ENCODE measurements at regions not wholly inside any gene's neighbourhood (a gene's known extent, or its start where the extent isn't known, plus 50 kb on each side); places are given as distances from the start of the nearest gene placed in this dataset.

- TF ChIP-seq POLR2A (IDR thresholded peaks at IDR 0.05), result no peak
- TF ChIP-seq CTCF (IDR thresholded peaks at IDR 0.05), result no peak
Observed at GRCh38 chr15:70327328-70327855, 229.7 kb upstream of the TLE3 start.
